ENCODE measurements at regions not wholly inside any gene's neighbourhood (a gene's known extent, or its start where the extent isn't known, plus 50 kb on each side); places are given as distances from the start of the nearest gene placed in this dataset.
A peak's percentile ranks its signal among the peaks of the same experiment; 100 is the strongest.

GRCh38 chr6:56399672-56400263 is 152.4 kb upstream of the COL21A1 start:
- TF ChIP-seq, protein P1, sequence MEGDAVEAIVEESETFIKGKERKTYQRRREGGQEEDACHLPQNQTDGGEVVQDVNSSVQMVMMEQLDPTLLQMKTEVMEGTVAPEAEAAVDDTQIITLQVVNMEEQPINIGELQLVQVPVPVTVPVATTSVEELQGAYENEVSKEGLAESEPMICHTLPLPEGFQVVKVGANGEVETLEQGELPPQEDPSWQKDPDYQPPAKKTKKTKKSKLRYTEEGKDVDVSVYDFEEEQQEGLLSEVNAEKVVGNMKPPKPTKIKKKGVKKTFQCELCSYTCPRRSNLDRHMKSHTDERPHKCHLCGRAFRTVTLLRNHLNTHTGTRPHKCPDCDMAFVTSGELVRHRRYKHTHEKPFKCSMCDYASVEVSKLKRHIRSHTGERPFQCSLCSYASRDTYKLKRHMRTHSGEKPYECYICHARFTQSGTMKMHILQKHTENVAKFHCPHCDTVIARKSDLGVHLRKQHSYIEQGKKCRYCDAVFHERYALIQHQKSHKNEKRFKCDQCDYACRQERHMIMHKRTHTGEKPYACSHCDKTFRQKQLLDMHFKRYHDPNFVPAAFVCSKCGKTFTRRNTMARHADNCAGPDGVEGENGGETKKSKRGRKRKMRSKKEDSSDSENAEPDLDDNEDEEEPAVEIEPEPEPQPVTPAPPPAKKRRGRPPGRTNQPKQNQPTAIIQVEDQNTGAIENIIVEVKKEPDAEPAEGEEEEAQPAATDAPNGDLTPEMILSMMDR (IDR thresholded peaks at IDR 0.05; ENCODE audit: insufficient read depth, low read depth, low read length, missing control alignments) = no peak
- no peak overlapping the region for H3K4me3 ChIP-seq (ENCODE audit: low read length)
- DNase-seq (ENCODE audit: low read depth) = no peak

DNA sequence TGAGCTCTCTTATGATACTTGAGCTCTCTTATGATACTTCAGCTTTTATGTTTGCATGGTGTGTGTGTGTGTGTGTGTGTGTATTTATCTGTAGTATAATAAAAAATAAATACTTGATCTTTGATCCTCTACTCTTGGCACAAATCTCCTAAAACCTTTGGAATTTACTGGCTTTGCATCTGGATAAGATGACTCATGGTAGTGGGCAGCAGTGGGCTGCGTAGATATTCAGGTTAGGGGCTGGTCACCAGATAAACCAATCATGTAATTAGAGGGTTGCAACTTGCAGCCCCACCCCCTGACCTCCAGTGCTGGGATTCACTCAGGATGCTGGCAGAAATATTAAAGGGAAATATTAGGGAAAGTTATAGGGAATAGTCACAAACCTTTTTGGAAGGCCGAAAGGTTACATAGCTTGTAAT is 151.9 kb upstream of the COL21A1 start:
- TF ChIP-seq, protein P1 (IDR thresholded peaks at IDR 0.05; ENCODE audit: insufficient read depth, low read depth, low read length, missing control alignments) = no peak
- H3K4me3 ChIP-seq (ENCODE audit: low read length) = no peak overlapping the region
- no peak for DNase-seq (ENCODE audit: low read depth)

- DNase-seq (ENCODE audit: low read depth) = no peak
- TF ChIP-seq, protein P1 (IDR thresholded peaks at IDR 0.05; ENCODE audit: insufficient read depth, low read depth, low read length, missing control alignments) = no peak
- no peak overlapping the region for H3K4me3 ChIP-seq (ENCODE audit: low read length)
Measured at GRCh38 chr6:56396435-56396834, 149.1 kb upstream of the COL21A1 start.

- no peak for DNase-seq (ENCODE audit: low read depth)
- TF ChIP-seq, protein P1 (IDR thresholded peaks at IDR 0.05; ENCODE audit: insufficient read depth, low read depth, low read length, missing control alignments) = no peak
- H3K4me3 ChIP-seq (ENCODE audit: low read length) = no peak overlapping the region
Measured at GRCh38 chr6:56393615-56394612, 146.5 kb upstream of the COL21A1 start.

DNA sequence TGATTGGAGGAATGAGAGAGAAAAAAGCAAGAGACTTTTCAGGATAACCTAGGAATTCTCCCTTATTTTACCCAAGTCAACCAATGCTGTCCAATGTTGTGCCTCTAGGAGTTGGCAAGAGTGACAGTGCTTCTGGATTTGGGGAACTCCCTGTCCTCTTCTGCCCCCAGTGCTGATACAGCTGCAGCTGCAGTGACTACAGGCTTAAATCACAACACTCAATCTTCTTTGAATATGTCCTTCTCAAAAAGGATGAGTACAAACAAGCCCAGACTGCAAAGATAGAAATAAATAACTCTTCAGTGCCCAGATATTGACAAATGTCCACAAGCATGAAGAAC is 141.0 kb upstream of the COL21A1 start:
- TF ChIP-seq, protein P1 (IDR thresholded peaks at IDR 0.05; ENCODE audit: insufficient read depth, low read depth, low read length, missing control alignments) = no peak
- no peak overlapping the region for H3K4me3 ChIP-seq (ENCODE audit: low read length)
- no peak for DNase-seq (ENCODE audit: low read depth)

DNA sequence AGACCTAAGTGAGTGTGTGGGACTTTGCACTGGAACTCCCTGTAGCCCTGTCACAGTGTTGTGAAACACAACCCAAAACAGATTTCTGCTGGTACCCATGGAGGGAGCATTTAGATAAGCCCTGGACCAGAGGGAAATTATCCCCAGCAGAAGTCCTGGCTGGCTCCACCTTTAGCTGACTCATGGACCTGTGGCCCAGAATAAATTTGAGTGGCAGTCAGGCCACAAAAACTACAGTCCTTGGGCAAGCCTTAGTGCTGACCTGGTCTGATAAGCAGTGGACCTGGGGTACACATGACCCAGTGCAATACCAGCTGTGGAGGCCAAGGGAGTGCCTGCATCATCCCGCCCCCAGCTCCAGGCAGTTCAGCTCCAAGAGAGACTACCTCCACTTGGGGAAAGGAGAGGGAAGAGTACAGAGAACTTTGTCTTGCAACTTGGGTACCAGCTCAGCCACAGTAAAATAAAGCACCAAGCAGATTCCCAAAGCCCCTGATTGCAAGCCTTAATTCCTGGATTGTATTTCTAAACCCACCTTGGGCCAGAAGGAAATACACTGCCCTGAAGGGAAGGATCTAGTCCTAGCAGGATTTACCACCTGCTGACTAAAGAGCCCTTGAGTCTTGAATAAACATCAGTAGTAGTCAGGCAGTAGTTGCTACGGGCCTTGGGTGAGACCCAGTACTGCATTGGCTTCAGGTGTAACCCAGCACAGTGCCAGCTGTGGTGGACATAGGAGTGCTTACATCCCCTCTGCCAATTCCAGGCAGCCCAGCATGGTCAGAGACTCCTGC is 140.4 kb upstream of the COL21A1 start:
- peak; percentile 30 for DNase-seq (ENCODE audit: low read depth)
- TF ChIP-seq, protein P1 (IDR thresholded peaks at IDR 0.05; ENCODE audit: insufficient read depth, low read depth, low read length, missing control alignments) = no peak
- H3K4me3 ChIP-seq (ENCODE audit: low read length) = no peak overlapping the region
